ENCODE measurements at regions not wholly inside any gene's neighbourhood (a gene's known extent, or its start where the extent isn't known, plus 50 kb on each side); places are given as distances from the start of the nearest gene placed in this dataset.

DNA sequence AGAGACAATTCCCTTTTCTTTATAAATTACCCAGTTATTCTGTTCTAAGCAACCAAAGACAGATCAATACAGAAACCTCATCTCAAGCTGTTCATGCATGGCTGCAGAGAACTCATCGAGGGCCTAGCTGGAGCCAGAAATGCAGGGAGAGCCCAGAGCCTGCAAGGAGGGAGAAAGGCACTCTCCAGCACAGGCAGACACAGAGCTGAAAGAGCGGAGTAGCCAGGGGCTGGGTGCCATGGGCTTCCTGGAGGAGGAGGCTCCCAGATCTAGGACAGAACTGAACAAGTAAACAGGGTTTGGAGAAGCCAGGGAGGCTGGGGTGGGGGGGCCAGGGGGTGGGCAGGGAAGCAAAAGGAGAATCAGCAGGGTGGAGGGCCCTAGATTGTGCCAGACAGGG lies 144.2 kb upstream of the ZNF507 start:
- DNase-seq (ENCODE audit: low read depth, low spot score): no peak
- H3K4me3 ChIP-seq (ENCODE audit: low read depth, low read length): no peak overlapping the region
- ChIA-PET POLR2A (no interaction called here), CTCF (no interaction called here)
- TF ChIP-seq, protein P1, sequence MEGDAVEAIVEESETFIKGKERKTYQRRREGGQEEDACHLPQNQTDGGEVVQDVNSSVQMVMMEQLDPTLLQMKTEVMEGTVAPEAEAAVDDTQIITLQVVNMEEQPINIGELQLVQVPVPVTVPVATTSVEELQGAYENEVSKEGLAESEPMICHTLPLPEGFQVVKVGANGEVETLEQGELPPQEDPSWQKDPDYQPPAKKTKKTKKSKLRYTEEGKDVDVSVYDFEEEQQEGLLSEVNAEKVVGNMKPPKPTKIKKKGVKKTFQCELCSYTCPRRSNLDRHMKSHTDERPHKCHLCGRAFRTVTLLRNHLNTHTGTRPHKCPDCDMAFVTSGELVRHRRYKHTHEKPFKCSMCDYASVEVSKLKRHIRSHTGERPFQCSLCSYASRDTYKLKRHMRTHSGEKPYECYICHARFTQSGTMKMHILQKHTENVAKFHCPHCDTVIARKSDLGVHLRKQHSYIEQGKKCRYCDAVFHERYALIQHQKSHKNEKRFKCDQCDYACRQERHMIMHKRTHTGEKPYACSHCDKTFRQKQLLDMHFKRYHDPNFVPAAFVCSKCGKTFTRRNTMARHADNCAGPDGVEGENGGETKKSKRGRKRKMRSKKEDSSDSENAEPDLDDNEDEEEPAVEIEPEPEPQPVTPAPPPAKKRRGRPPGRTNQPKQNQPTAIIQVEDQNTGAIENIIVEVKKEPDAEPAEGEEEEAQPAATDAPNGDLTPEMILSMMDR (IDR thresholded peaks at IDR 0.05; ENCODE audit: insufficient read depth, low read length, missing control alignments): no peak

DNA sequence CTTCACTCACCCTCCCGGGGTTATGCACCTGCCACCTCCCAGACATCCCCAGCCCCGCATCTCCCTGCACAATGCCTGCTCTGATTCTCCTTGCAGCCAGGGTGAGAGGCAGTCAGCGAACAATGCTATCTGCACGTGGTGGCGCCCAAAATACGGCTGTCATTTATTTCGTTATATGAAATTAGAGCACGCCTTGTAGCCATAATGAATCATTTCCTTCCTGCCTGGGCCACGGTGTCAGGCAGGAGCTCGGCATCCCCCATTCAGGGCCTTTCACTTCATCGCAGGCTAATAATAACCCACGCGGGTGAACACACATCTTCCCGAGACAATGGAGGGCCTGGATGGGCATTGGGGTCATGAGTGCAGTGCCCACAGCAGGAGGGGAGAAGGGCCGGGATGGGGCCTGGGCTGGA lies 143.8 kb upstream of the ZNF507 start:
- H3K4me3 ChIP-seq (ENCODE audit: low read depth, low read length): no peak overlapping the region
- ChIA-PET POLR2A (no interaction called here), CTCF (no interaction called here)
- TF ChIP-seq, protein P1 (IDR thresholded peaks at IDR 0.05; ENCODE audit: insufficient read depth, low read length, missing control alignments): no peak
- no peak for DNase-seq (ENCODE audit: low read depth, low spot score)

DNA sequence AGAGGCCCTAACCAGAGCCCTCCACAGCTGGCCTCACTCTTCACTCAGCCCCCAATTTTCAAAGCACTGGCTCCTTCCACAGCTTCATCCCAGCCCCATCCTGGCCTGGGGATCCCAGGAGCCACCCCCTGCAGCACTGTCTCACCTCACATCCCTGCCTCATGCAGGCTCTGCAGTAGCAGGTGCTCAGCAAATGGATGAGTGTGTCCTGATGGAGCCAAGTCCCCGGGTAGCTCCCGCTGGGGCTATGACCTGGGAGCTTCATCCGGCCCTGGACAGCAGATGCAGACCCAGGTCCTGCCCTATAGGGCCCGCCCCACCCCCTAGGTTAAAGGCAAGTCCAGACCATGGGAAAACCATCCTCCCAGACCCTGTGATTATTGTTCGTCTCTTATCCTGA lies 143.2 kb upstream of the ZNF507 start:
- CTCF ChIA-PET: no interaction called here
- no peak overlapping the region for H3K4me3 ChIP-seq (ENCODE audit: low read depth, low read length)
- POLR2A ChIA-PET: no interaction called here
- TF ChIP-seq, protein P1 (IDR thresholded peaks at IDR 0.05; ENCODE audit: insufficient read depth, low read length, missing control alignments): no peak
- no peak for DNase-seq (ENCODE audit: low read depth, low spot score)

DNA sequence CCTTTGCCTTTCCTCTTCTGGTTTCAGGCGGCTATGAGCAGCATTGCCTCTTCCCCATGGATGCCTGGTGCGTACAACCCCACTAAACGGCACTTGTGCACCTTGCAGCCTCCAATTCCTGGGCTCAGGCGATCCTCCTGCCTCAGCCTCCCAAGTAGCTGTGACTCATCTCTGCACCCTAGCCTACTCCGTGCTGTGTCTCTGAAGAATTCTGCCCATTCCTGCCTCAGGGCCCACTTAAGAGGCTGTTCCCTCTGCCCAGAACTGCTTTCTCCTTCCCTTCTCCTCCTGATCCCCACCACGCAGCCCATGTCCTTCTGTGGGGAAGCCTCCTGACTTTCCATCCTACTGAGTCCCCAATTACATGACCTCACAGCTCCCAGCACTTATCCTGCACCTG lies 142.2 kb upstream of the ZNF507 start:
- TF ChIP-seq, protein P1 (IDR thresholded peaks at IDR 0.05; ENCODE audit: insufficient read depth, low read length, missing control alignments): no peak
- ChIA-PET POLR2A (no interaction called here), CTCF (no interaction called here)
- DNase-seq (ENCODE audit: low read depth, low spot score): no peak
- H3K4me3 ChIP-seq (ENCODE audit: low read depth, low read length): no peak overlapping the region

DNA sequence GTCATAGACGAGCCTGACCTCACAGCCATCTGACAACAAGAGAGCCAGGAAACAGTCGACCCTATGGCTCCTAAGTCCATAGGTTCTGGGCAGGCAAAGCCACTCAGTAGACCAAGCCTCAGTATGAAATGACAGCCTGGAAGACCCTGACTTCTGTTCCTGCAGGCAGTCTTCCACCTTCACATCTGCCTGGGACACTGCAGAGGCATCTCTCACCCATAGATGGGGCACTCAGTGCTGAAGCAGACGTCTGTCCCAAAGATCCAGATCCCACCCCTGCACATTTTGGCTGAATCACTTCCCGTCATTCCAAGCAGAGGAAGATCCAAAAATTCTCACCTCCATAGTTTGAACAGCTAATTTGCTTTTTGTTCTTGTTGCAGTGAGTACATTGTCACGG lies 139.3 kb upstream of the ZNF507 start:
- CTCF ChIA-PET: no interaction called here

DNA sequence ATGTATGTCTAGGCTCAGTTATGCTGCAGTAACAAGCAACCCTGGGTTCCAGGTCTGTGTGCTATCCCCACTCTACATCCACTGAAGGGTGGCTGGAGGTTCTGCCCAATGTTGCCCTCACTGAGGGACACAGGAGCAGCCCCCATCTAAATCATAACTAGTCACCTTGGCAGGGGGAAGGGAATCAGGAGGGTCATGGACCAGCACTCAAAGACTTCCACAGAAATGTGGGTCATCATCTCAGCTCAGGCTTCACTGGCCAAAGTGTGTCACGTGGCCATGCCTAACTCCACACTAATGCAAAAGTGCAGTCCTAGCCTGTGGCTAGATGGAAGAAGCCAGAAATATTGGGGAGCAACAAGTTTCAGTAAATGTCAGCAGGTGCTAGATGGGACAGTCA lies 137.3 kb upstream of the ZNF507 start:
- no peak overlapping the region for H3K4me3 ChIP-seq (ENCODE audit: low read depth, low read length)
- ChIA-PET CTCF (interaction anchor here (3.8 kb wide), 1 partner anchor 16 kb away, joined by 14 read pairs; no protein-coding TSS in a partner anchor), POLR2A (no interaction called here)
- no peak for DNase-seq (ENCODE audit: low read depth, low spot score)
- TF ChIP-seq, protein P1 (IDR thresholded peaks at IDR 0.05; ENCODE audit: insufficient read depth, low read length, missing control alignments): no peak

More for the DNA sequence above, 139.3 kb upstream of the ZNF507 start:
- H3K4me3 ChIP-seq (ENCODE audit: low read depth, low read length): no peak overlapping the region
- DNase-seq (ENCODE audit: low read depth, low spot score): no peak
- POLR2A ChIA-PET: no interaction called here
- TF ChIP-seq, protein P1 (IDR thresholded peaks at IDR 0.05; ENCODE audit: insufficient read depth, low read length, missing control alignments): no peak

All from AG04449 (cell line).